Osteocyte (in vitro differentiated cells): ENCODE measurements at regions not wholly inside any gene's neighbourhood (a gene's known extent, or its start where the extent isn't known, plus 50 kb on each side); places are given as distances from the start of the nearest gene placed in this dataset.

Experiments
- DNase-seq: peaks from one replicate; pipeline ENCODE4 v3.0.0; 2021; ENCODE audit warnings: mixed read lengths; ENCODE audit not compliant: unreplicated experiment; ENCODE audit errors: extremely low spot score
- H3K27ac Mint-ChIP-seq: one replicate; pipeline ENCODE4 v1.8.0; 2021; ENCODE audit warnings: mild to moderate bottlenecking, mixed read lengths; ENCODE audit not compliant: unreplicated experiment
- H3K27me3 Mint-ChIP-seq: one replicate; pipeline ENCODE4 v1.8.0; 2021; ENCODE audit warnings: mixed read lengths; ENCODE audit not compliant: unreplicated experiment
- H3K36me3 Mint-ChIP-seq: one replicate; pipeline ENCODE4 v1.8.0; 2021; ENCODE audit warnings: mixed read lengths; ENCODE audit not compliant: unreplicated experiment
- H3K4me1 Mint-ChIP-seq: one replicate; pipeline ENCODE4 v1.8.0; 2021; ENCODE audit warnings: mixed read lengths; ENCODE audit not compliant: unreplicated experiment
- H3K4me3 Mint-ChIP-seq: one replicate; pipeline ENCODE4 v1.8.0; 2021; ENCODE audit warnings: mild to moderate bottlenecking, moderate library complexity, mixed read lengths; ENCODE audit not compliant: unreplicated experiment
- H3K9me3 Mint-ChIP-seq: one replicate; pipeline ENCODE4 v1.8.0; 2021; ENCODE audit warnings: mixed read lengths; ENCODE audit not compliant: unreplicated experiment
- CTCF ChIP-seq: fragments of 200-600 bp; sonication (generic); IDR thresholded peaks from 2 replicates; pipeline ENCODE4 v1.5.0; 2021; ENCODE audit warnings: antibody characterized with exemption, mild to moderate bottlenecking, moderate library complexity

GRCh38 chr1:37394574-37395464 is 79.6 kb upstream of the ZC3H12A start:
- Mint-ChIP-seq H3K27ac (no peak overlapping the region), H3K27me3 (peaks cover 13% of the 10 kb centered on the region), H3K4me1 (no peaks in the 10 kb centered on the region), H3K9me3 (no peaks in the 10 kb centered on the region), H3K36me3 (no peaks in the 10 kb centered on the region), H3K4me3 (no peak overlapping the region)
- no peak for TF ChIP-seq CTCF
- no peak for DNase-seq

- no peak overlapping the region for H3K27ac Mint-ChIP-seq
- peaks cover 13% of the 10 kb centered on the region for H3K27me3 Mint-ChIP-seq
- no peak for DNase-seq
- no peak overlapping the region for H3K4me3 Mint-ChIP-seq
- no peaks in the 10 kb centered on the region for H3K4me1 Mint-ChIP-seq
- H3K36me3 Mint-ChIP-seq: no peaks in the 10 kb centered on the region
- no peaks in the 10 kb centered on the region for H3K9me3 Mint-ChIP-seq
- no peak for TF ChIP-seq CTCF
Measured at GRCh38 chr1:37398096-37398495, 76.3 kb upstream of the ZC3H12A start.

GRCh38 chr1:37399205-37399604 is 75.2 kb upstream of the ZC3H12A start:
- H3K36me3 Mint-ChIP-seq: no peaks in the 10 kb centered on the region
- H3K9me3 Mint-ChIP-seq: no peaks in the 10 kb centered on the region
- no peak for DNase-seq
- no peak for TF ChIP-seq CTCF
- H3K27ac Mint-ChIP-seq: no peak overlapping the region
- no peak overlapping the region for H3K4me3 Mint-ChIP-seq
- no peaks in the 10 kb centered on the region for H3K4me1 Mint-ChIP-seq
- H3K27me3 Mint-ChIP-seq: peaks cover 8% of the 10 kb centered on the region

GRCh38 chr1:37399830-37400464 is 74.4 kb upstream of the ZC3H12A start:
- Mint-ChIP-seq H3K27ac (no peak overlapping the region), H3K9me3 (no peaks in the 10 kb centered on the region), H3K27me3 (peaks cover 8% of the 10 kb centered on the region), H3K4me1 (no peaks in the 10 kb centered on the region), H3K4me3 (no peak overlapping the region), H3K36me3 (no peaks in the 10 kb centered on the region)
- DNase-seq: no peak
- TF ChIP-seq CTCF: no peak
